ENCODE measurements at regions not wholly inside any gene's neighbourhood (a gene's known extent, or its start where the extent isn't known, plus 50 kb on each side); places are given as distances from the start of the nearest gene placed in this dataset.
A peak's percentile ranks its signal among the peaks of the same experiment; 100 is the strongest.

DNA sequence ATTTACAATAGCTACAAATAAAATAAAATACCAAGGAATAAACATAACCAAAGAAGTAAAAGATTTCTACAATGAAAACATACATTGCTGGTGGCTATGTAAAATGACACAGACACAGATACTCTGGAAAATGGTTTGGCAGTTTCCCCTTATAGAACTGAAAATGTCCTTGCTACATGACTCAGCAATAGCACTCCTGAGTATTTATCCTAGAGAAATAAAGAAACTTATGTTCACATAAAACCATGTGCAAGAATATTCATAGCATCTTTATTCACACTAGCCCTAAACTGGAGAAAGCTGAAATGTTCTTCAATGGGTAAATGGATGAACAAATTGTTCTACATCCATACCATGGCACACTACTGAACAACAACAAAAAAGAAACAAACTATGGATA, 100.2 kb upstream of the RFC3 start:
- Histone ChIP-seq H3K27ac (no peak overlapping the region), H3K4me3 (no peak overlapping the region), H3K9me3 (replicated peaks) (no peaks in the 10 kb centered on the region; the same call in 1 of the 2 replicates), H3K36me3 (no peaks in the 10 kb centered on the region), H3K27me3 (no peaks in the 10 kb centered on the region), H3K4me1 (no peaks in the 10 kb centered on the region)
- no peak for DNase-seq

DNA sequence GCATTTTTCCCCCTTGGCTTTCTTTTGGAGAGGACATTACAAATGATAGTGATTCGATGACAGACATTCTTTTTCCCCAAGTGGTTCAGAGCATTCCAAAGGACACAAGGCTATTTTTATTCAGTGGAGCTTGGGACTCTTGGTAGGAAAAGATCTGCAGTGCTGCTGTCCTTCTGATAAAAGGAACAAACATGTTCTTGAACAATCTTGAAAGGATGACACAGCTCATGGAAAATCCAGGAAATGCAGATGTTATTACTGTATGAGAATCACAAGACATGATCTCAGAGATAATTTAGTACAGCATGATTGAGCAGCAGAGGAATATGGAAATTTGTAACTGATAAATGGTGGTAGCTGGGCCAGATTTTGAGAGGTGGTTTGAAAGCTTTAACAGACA, 96.2 kb upstream of the RFC3 start:
- DNase-seq: no peak
- Histone ChIP-seq H3K36me3 (no peaks in the 10 kb centered on the region), H3K4me1 (no peaks in the 10 kb centered on the region), H3K9me3 (replicated peaks) (no peaks in the 10 kb centered on the region; the same call in 1 of the 2 replicates), H3K27ac (no peak overlapping the region), H3K4me3 (no peak overlapping the region), H3K27me3 (no peaks in the 10 kb centered on the region)

DNA sequence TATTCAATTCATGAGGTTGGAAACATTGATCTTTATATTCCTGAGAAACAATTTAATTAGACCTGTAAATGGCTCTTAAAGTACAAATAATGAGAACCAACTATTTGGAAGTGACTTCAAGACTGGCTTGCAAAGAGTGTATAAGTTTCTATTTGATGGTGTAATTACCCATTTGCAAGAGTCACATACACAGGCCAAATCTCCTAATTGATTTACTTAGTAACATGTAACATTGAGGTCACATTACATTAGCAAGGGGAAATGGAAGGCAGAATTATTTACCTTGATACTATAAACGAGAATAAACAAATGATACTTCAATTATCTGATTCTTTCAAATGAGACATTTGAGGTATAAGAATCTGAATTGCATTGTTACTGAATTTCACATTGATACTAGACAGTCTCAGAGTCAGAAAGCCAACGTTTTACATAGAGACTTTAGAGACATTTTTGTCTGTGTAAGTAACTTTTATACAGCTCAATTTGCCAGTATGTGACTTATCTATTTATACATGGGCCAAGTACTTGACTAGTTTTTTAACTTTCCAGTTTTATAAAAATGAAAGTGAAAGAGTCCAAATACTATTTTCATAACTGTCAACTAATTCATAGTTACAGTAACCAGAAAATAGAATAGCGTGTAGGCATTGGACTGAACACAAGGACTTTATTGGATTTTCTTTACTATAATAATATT, 95.6 kb upstream of the RFC3 start:
- H3K4me3 ChIP-seq: no peak overlapping the region
- H3K27me3 ChIP-seq: no peaks in the 10 kb centered on the region
- no peaks in the 10 kb centered on the region; the same call in 1 of the 2 replicates for H3K9me3 ChIP-seq (replicated peaks)
- no peaks in the 10 kb centered on the region for H3K4me1 ChIP-seq
- H3K27ac ChIP-seq: no peak overlapping the region
- H3K36me3 ChIP-seq: no peaks in the 10 kb centered on the region
- DNase-seq: no peak

DNA sequence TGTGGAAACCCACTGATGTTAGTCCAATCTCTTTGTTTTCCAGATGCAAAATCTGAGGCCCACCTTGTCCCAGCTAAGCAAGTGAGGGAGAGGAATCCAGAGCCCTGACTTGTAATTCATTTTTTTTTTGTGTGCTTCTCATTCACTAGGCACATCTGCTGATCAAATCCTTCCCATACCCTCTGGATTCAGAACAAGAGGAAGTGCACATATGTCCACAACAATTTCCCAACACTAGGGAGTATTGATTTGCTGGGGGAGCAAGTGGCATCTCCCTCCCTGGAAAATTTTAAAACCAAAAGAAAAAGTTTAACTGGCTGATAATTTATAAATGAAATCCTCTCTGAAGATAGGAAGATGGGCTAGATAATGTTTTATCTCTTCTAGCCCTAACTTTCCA, 94.6 kb upstream of the RFC3 start:
- H3K4me3 ChIP-seq: no peak overlapping the region
- H3K4me1 ChIP-seq: peaks cover under 1% of the 10 kb centered on the region; the same call in 1 of the 2 replicates
- H3K27ac ChIP-seq: no peak overlapping the region

GRCh38 chr13:33723772-33724435, 94.0 kb upstream of the RFC3 start:
- no peaks in the 10 kb centered on the region; the same call in 1 of the 2 replicates for H3K9me3 ChIP-seq (replicated peaks)
- no peaks in the 10 kb centered on the region for H3K36me3 ChIP-seq
- peaks cover 5% of the 10 kb centered on the region for H3K4me1 ChIP-seq
- H3K27ac ChIP-seq: no peak overlapping the region
- no peak overlapping the region for H3K4me3 ChIP-seq
- DNase-seq: peak; percentile 78 to 93
- no peaks in the 10 kb centered on the region for H3K27me3 ChIP-seq

More for the DNA sequence above, 94.6 kb upstream of the RFC3 start:
- H3K9me3 ChIP-seq (replicated peaks): no peaks in the 10 kb centered on the region; the same call in 1 of the 2 replicates
- peak in 1 of 2 experiments; percentile 18 for DNase-seq
- no peaks in the 10 kb centered on the region for H3K36me3 ChIP-seq
- H3K27me3 ChIP-seq: no peaks in the 10 kb centered on the region

- Histone ChIP-seq H3K27ac (no peak overlapping the region), H3K4me3 (no peak overlapping the region), H3K4me1 (peaks cover 5% of the 10 kb centered on the region), H3K36me3 (no peaks in the 10 kb centered on the region), H3K27me3 (no peaks in the 10 kb centered on the region), H3K9me3 (replicated peaks) (no peaks in the 10 kb centered on the region)
- no peak for DNase-seq
Measured at GRCh38 chr13:33725340-33725739, 92.6 kb upstream of the RFC3 start.

DNA sequence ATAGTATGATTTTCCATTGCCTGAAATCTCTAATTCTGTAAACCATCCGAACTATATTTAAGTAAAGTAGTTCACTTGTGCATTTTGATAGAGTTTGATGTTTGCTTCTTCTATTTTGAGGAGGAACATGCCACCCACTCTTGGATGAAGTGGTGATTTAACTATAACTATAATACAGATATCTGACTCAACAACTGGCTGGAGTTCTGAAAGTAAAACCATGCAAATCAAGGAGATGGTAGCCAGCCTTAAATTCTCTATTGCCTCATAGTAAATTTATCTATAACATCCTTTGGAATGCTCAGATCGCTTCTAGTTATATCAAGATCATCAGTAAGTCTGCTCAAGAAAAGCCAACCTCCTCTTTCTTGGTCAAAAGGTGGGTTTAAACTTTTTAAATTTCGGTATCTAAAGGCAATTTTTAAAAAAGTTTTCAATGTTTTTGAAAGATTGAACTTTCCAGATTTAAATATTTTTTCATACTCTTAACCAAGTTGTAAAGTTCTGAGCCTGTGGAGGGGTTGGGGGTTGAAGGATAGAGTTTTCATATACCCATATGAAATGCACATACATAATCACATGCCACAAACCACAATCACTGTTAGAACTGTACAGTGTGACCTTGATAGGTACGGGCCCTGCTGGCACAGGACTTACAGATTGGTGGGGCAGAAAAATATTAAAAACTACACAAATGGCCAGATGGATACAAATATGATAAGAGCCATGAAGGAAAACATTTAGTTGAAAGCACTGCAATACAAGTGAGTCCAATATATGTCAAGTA, 90.5 kb upstream of the RFC3 start:
- Histone ChIP-seq H3K9me3 (replicated peaks) (no peaks in the 10 kb centered on the region), H3K27me3 (no peaks in the 10 kb centered on the region), H3K4me1 (peaks cover 5% of the 10 kb centered on the region), H3K27ac (no peak overlapping the region), H3K4me3 (no peak overlapping the region), H3K36me3 (no peaks in the 10 kb centered on the region)
- DNase-seq: no peak

DNA sequence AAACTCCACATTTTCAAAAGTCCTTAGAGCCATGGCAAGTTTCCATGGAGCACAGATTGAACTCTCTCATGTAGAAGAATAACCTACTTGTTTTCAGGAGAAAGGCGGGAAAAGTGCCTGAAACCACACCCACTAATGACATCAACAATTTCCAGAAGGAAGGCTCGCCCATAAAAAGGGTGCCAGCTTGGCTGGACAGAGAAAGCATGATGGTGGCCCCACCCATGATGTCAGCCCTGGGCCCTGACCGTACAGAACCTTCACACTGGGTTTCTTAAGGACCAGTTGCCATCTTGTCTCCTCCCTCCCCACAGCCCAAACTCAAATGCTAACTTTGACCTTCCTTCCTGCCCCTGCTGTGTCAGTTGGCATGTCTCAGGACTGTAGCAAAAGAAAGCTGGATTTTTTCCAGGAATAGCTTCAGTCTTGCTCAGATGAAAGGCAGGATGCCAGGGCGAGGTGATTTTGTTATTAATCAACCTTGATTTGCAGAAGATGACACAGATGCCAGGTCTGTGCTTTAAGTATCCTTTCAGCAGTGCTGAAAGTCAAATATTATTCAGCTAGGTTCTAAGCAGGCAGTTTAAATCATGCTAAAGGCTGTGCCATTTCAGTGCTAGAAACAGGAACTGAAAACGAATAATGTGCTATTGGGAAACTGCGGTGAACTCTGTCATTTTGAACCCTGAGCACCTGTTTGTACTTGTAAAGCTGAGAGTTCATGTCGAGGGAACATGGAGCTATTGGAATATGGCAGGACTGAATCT, 89.5 kb upstream of the RFC3 start:
- Histone ChIP-seq H3K4me3 (no peak overlapping the region), H3K27ac (no peak overlapping the region), H3K9me3 (replicated peaks) (no peaks in the 10 kb centered on the region), H3K4me1 (peaks cover 5% of the 10 kb centered on the region), H3K27me3 (no peaks in the 10 kb centered on the region), H3K36me3 (no peaks in the 10 kb centered on the region)
- DNase-seq: peak; percentile 12 to 45

DNA sequence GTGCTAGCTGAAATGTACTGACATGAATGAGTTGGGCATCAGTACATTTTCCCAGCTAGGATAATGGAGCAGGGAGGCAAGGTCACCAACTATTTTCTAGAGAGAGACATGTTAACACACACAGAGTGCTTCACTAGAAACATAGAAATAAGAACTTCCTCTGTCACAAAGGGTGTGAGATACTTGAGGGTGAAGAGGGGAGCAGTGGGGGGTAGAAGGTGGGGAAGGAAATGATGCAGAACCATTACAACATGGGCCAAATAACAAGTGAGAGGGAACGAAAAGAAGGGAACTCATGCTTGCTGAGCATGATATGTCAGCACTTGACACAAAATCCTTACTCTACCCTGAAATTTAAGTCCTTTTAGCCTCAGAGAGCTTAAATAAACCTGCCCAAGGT, 87.8 kb upstream of the RFC3 start:
- no peaks in the 10 kb centered on the region for H3K36me3 ChIP-seq

GRCh38 chr13:33730619-33731018, 87.3 kb upstream of the RFC3 start:
- Histone ChIP-seq H3K27ac (no peak overlapping the region), H3K4me3 (no peak overlapping the region), H3K4me1 (peaks cover 5% of the 10 kb centered on the region), H3K27me3 (no peaks in the 10 kb centered on the region), H3K9me3 (replicated peaks) (no peaks in the 10 kb centered on the region), H3K36me3 (no peaks in the 10 kb centered on the region)
- no peak for DNase-seq

More for the DNA sequence above, 87.8 kb upstream of the RFC3 start:
- no peak for DNase-seq
- Histone ChIP-seq H3K9me3 (replicated peaks) (no peaks in the 10 kb centered on the region), H3K27me3 (no peaks in the 10 kb centered on the region), H3K4me1 (peaks cover 5% of the 10 kb centered on the region), H3K4me3 (no peak overlapping the region), H3K27ac (no peak overlapping the region)

DNA sequence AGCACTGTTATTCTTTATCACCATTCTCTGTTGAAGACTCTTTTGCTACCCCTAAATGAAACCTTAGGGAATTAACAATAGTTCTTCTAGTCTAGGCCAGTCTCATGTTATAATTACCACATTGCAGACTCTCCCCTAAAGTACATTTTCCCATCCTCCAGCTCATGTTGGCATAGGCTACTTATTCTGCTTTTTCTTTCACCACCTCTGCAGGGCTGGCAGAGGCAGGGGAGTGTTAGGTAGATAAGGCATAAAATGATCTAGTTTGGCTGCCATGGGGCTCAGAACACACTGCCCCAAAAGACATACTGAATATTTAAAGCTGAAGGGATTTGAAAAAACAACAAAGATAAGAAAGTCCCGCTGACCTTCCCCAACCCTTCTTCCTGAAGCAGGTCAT, 82.7 kb upstream of the RFC3 start:
- DNase-seq: no peak
- Histone ChIP-seq H3K9me3 (replicated peaks) (no peaks in the 10 kb centered on the region), H3K4me3 (no peak overlapping the region), H3K27me3 (no peaks in the 10 kb centered on the region), H3K36me3 (no peaks in the 10 kb centered on the region), H3K27ac (no peak overlapping the region), H3K4me1 (no peaks in the 10 kb centered on the region)

DNA sequence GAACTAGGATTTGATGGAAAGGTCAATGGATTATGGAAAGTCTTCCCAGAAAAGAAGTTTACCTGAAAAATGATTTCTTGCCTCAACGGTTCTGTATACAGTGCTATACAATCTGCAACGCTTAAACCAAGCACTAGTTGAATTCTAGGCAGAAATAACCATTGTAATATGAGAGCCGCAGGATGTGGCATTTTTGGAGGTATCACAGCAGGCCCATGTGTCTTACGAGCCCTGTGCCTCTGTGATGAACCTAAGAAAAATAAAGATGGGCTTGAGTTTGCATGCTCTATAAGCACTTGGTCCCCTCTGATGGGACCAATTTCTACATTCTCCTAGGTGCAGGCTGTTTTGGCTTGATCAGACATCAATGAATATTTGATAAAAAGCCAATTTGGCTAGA, 78.7 kb upstream of the RFC3 start:
- no peaks in the 10 kb centered on the region for H3K9me3 ChIP-seq (replicated peaks)
- no peaks in the 10 kb centered on the region for H3K4me1 ChIP-seq
- no peaks in the 10 kb centered on the region for H3K36me3 ChIP-seq
- no peak overlapping the region for H3K4me3 ChIP-seq
- no peaks in the 10 kb centered on the region for H3K27me3 ChIP-seq
- no peak overlapping the region for H3K27ac ChIP-seq
- no peak for DNase-seq

- Histone ChIP-seq H3K4me3 (no peak overlapping the region), H3K36me3 (no peaks in the 10 kb centered on the region), H3K27me3 (no peaks in the 10 kb centered on the region), H3K27ac (no peak overlapping the region), H3K4me1 (peaks cover 4% of the 10 kb centered on the region; the same call in 1 of the 2 replicates), H3K9me3 (replicated peaks) (no peaks in the 10 kb centered on the region)
- no peak for DNase-seq
Measured at GRCh38 chr13:33740134-33740538, 77.8 kb upstream of the RFC3 start.

GRCh38 chr13:33742321-33742720, 75.6 kb upstream of the RFC3 start:
- Histone ChIP-seq H3K27ac (no peak overlapping the region), H3K4me3 (no peak overlapping the region), H3K9me3 (replicated peaks) (no peaks in the 10 kb centered on the region), H3K27me3 (no peaks in the 10 kb centered on the region), H3K4me1 (peaks cover 9% of the 10 kb centered on the region), H3K36me3 (no peaks in the 10 kb centered on the region)
- DNase-seq: no peak
